Right hindlimb (tissue), 1 donor: ENCODE measurements at regions not wholly inside any gene's neighbourhood (a gene's known extent, or its start where the extent isn't known, plus 50 kb on each side); places are given as distances from the start of the nearest gene placed in this dataset.

Experiments
- DNase-seq: peaks from one replicate; pipeline ENCODE4 v3.0.0-alpha.2; 2018

GRCh38 chr11:69365558-69365957 lies 71.6 kb downstream of the MYEOV start:
- DNase-seq = no peak

DNA sequence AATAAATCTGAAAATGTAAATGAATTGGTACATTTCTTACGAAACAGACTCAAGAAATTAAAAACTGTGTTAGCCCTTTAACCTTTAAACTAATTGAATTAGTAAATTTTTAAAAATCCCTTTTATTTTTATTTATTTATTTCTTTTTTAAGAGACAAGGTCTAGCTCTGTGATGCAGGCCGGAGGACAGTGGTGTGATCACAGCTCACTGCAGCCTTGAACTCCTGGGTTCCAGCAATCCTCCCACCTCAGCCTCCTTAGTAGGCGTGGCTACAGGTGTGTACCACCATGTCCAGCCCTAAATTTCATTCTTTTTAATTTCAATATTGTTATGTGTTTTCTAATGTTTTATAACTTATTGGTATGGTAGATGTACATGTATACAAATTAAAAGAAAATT lies 72.6 kb downstream of the MYEOV start:
- no peak for DNase-seq

GRCh38 chr11:69367211-69367964 lies 73.4 kb downstream of the MYEOV start:
- DNase-seq = no peak

DNA sequence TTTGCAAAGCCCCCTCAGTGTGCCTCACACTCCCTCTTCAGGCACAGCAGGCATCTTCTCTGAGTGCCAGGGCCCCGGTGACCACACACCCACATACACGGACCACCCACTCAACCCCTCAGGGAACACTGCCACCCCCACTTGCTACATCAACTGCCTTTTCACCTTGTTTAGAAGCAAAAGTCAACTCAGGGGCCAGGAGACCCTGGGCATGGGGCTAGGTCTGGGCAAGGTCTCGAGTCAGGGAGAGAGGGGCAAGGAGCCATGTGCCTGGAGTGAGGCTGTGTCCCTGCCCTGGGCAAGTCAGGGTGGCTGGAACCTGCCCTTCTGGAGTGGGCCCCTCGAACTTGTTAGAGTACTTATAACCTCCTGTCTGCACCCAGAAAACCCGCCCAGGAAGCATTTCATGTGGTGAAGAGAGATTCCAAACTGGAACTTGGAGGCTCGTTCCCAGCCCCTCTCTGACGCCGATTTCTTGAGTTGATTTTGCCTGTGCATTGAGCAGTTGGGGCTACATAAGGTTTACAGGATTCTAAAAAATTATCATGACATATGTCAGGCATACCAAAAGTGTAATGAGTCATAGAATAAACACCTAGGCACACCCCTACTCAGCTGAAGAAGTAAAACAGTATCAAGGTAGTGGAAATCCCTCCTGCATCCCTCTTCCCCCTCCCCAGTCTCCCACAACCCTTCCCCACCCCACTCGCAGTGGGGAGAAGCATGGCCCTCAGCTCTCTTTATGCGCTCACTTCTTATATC lies 74.3 kb downstream of the MYEOV start:
- DNase-seq = no peak

- DNase-seq = no peak
Measured at GRCh38 chr11:69369210-69369825, 75.4 kb downstream of the MYEOV start.

DNA sequence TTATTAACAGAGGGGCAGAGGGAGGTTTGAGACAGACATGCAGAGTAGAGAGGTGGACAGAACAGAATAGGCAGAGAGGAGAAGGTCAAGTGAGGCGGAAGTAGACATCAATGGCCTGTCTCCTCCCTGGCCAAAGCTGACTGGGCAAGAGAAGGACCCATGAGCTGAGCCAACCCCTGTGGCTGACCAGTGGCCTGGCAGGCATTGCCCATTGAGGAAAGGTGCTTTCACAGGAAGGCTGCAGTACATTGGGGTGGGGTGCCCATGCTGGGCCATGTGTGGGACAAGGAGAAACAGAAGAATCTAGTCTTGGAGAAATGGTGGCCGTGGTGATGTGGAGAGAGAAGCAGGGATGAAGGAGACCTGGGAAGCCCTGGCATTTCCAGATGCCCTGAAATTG lies 76.0 kb downstream of the MYEOV start:
- no peak for DNase-seq

- no peak for DNase-seq
Measured at GRCh38 chr11:69370984-69371709, 77.2 kb downstream of the MYEOV start.

DNA sequence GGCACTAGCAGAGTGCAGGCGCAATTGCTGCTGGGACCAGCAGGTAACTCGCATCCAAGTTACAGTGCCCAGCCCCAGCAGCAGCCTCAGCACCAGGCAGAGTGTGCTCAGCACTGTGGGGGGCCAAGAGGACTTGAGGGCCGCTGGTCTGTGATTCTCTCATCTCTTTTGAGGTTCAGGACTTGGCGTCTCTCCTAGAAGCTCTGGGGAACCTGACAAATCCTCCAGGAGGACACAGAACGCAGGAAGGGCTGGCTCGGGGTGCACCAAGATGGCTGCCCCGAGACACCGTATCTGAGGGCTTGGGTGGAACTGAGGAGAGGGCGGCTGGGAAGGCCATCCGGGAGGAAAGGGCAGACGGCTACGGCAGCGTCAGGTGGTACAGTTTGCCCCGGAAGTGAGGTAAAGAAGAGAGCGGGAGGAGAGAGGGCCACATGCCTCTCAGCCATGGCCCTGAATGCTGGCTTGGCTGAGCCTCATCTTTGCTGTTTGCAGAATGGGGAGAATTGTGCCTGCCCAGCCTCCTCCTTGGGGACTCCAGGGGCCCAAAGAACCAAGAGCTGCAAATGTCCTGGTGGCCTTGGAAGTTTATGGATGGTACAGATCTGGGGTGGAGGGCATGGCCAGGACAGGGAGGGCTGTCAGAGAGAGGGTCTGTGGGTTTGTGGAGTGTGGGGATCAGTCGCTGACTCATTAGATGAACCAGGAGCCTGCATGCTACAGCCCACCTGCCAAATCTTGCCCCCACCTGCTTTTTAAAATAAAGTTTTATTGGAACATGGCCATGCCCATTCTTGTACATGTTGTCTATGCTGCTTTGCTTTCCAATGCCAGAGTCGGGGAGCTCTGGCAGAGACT lies 78.0 kb downstream of the MYEOV start:
- DNase-seq = no peak

GRCh38 chr11:69372589-69373250 lies 78.8 kb downstream of the MYEOV start:
- no peak for DNase-seq

- DNase-seq = no peak
Measured at GRCh38 chr11:69373251-69373635, 79.3 kb downstream of the MYEOV start.

DNA sequence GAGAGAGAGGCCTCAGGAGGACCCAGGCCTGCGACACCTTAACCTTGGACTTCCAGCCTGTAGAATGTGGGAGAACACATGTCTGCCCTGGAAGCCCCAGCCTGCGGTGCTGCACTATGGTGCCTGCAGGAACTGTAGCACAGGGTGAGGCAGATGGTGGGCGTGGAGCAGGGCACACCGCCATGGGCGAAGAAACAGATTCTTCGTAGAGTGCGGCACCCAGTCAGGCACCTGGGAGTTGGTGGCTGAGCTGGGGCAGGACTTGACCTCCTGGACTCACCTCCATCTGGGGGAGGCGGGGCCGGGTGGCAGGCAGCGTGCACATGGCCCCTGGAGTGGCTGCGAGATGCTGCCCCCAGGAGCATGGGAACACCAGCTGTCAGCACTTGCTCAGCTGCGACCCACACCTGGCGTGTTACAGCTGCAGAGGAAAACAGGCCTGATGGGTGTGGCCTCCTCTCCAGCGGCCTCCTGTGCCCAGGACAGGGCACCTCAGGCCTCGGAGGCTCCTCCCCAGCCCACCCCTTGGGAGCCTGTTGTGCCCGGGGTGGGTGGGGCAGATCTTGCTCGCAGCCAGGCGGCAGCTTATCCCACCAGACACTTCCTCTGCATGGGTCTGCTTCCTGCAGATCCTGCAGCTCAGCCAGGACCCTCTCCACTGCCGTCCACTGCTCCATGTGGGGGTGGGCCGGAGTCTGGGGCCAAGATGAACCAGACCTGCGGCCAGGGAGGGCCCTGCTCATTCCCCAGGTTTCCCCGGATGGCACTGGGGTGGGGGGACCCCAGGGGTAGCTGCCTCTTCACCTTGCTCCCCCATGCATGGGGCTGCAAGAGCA lies 80.4 kb downstream of the MYEOV start:
- peak; percentile 58 for DNase-seq

DNA sequence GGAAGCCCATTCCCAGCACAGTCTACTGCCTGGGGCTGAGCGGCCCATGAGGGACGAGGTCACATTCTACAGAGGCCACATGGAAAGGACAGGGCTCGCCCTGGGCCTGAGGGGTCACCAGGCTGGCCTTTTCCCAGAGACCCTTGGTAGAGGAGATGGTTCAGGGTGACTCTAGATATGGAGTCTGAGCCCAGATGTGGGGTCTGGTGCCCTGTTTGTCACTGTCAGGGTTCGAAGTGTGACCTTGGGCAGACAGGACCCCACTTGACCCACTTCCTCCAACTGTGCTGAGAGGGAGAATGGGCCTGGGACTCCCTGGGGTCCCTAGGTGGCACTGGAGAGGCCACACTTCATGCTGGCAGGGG lies 81.0 kb downstream of the MYEOV start:
- no peak for DNase-seq

- peak; percentile 16 for DNase-seq
Measured at GRCh38 chr11:69375316-69376154, 81.6 kb downstream of the MYEOV start.

GRCh38 chr11:69376155-69377028 lies 82.4 kb downstream of the MYEOV start:
- no peak for DNase-seq

DNA sequence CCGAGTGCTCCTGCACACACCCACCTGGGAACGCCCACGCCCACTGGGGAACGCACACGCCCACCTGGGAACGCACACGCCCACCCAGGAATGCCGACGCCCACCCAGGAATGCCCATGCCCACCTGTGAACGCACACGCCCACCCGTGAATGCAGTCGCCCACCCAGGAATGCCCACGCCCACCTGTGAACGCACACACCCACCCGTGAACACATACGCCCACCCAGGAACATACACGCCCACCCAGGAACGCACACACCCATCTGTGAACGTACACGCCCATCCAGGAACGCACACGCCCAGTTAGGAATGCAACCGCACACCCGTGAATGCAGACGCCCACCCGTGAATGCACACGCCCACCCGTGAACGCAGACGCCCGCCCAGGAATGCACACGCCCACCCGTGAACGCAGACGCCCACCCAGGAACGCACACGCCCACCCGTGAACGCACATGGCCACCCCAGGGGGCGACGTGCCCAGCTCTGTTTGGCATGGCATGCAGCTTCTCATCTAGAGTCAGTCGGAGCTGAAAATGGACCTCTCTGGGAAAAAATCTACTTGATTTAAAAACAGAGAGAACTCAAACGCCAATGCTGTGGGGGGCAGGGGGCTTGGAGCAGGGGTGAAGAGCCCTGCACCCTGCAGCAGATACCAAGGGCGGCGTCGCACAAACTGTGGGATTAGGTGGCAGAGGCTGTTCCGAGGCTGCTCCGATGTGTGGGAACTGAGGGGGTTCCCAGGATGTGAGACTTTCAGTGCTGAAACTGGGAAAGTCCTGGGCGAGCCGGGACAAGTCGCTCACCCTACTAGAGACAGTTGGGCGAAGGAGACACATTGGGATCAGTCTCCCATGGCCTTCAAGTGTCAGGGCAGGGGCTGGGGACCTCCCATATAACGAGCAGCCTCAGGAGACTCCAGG lies 83.3 kb downstream of the MYEOV start:
- peak; percentile 25 for DNase-seq

GRCh38 chr11:69377953-69378302 lies 84.0 kb downstream of the MYEOV start:
- peak; percentile 16 for DNase-seq

DNA sequence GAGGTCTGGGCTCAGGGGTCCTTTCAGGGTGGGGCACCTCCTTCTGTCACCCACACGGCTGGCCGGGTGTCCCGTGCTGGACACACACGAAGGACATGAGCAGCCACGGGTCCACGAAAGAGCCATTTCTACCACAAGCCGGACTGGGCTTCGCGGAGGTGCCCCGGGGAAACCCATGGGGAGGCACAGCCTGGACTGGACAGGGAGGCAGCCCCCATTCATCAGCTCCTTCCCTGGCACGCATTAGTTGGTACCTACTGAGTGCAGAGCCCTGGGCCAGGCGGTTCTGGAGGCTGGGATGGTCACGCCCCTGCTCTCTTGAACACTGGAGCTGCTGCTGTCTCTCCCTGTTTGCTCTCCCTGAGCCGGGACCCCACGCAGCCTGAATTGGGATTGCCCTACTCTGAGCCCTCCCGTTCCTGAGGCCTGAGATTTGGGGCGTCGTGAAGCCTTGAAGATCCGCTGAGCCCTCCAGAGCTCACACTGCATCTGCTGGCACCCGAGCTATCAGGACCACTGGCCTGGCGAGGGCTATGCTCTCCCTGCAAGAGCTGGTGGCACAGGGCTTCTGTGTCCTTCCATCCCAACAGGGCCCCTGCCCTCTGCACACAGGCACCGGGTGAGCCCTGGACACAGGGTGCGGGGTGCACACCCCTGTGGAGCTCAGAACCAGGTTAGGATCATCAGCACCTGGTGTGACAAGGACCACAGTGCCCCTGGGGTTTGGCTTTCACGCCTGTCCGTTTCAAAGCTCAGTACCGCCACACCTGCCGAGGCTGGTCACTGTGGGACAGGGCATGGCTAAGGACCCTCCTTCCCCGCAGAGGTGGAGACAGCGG lies 84.6 kb downstream of the MYEOV start:
- no peak for DNase-seq
